SK-N-SH (cell line): ENCODE measurements at regions not wholly inside any gene's neighbourhood (a gene's known extent, or its start where the extent isn't known, plus 50 kb on each side); places are given as distances from the start of the nearest gene placed in this dataset.

ENCODE experiments used
- CTCF ChIA-PET: fragments of 300-600, 350-600 bp; formaldehyde crosslinking; extraction: SDS; loops from one replicate; lab custom pipeline; 2021; lab: Yijun Ruan, JAX
- POLR2A ChIA-PET: fragments of 350-600 bp; sonication (Branson Sonifier 250); formaldehyde crosslinking; extraction: SDS; loops from one replicate; lab custom pipeline; 2020; ENCODE audit warnings: antibody characterized with exemption, inconsistent platforms; lab: Yijun Ruan, JAX
- DNase-seq: peaks from one replicate; pipeline ENCODE4 v3.0.0; 2012
- H2AFZ ChIP-seq: fragments of 200-600 bp; sonication (generic); 2 replicates; pipeline ENCODE4 v1.8.1; 2016; ENCODE audit warnings: antibody characterized with exemption, mild to moderate bottlenecking, low read depth
- H3F3A ChIP-seq: fragments of 200-600 bp; sonication (generic); replicated peaks from 2 replicates; pipeline ENCODE3; 2016; ENCODE audit warnings: antibody characterized with exemption, mild to moderate bottlenecking; ENCODE audit not compliant: insufficient read depth
- H3K27ac ChIP-seq, 2 experiments: fragments of 200-500 bp in 1 of 2; fragments of 200-600 bp in 1 of 2; sonication (Bioruptor generic) in 1 of 2; sonication (generic), shearing (Covaris generic) in 1 of 2; 2 replicates each; pipeline versions ENCODE4 v1.5.1 to v1.6.1; 2014 to 2016; ENCODE audit warnings: low read depth in 2 of 2, inconsistent platforms in 1 of 2, low read length in 1 of 2, mild to moderate bottlenecking in 1 of 2, mixed read lengths in 1 of 2
- H3K27me3 ChIP-seq: fragments of 200-600 bp; sonication (generic), shearing (Covaris generic); 2 replicates; pipeline ENCODE4 v1.6.1; 2016; ENCODE audit warnings: mixed run types; ENCODE audit not compliant: insufficient read depth
- H3K36me3 ChIP-seq, 2 experiments: fragments of 200-500 bp in 1 of 2; fragments of 200-600 bp in 1 of 2; sonication (Bioruptor generic) in 1 of 2; sonication (generic) in 1 of 2; replicated peaks in 1 of 2; 2 replicates each; pipeline versions ENCODE3 to v1.5.1; 2014 to 2016; ENCODE audit warnings: low read length in 1 of 2, mild to moderate bottlenecking in 1 of 2; ENCODE audit not compliant: insufficient read depth in 2 of 2, control insufficient read depth in 1 of 2
- H3K4me1 ChIP-seq, 2 experiments: fragments of 200-500 bp in 1 of 2; fragments of 200-600 bp in 1 of 2; sonication (Bioruptor generic) in 1 of 2; sonication (generic), shearing (Covaris generic) in 1 of 2; 2 replicates each; pipeline versions ENCODE4 v1.5.1 to v1.6.1; 2014 to 2016; ENCODE audit warnings: low read depth in 1 of 2, low read length in 1 of 2, mixed run types in 1 of 2; ENCODE audit not compliant: insufficient read depth in 2 of 2, control insufficient read depth in 1 of 2
- H3K4me2 ChIP-seq: fragments of 200-600 bp; sonication (generic), shearing (Covaris generic); 2 replicates; pipeline ENCODE4 v1.6.1; 2017; ENCODE audit warnings: mixed run types
- H3K4me3 ChIP-seq, 2 experiments: fragments of 200-500 bp in 1 of 2; fragments of 200-600 bp in 1 of 2; sonication (Bioruptor generic) in 1 of 2; sonication (generic), shearing (Covaris generic) in 1 of 2; 2 replicates each; pipeline versions ENCODE4 v1.5.1 to v1.8.1; 2014 to 2016; ENCODE audit warnings: low read depth in 2 of 2, inconsistent platforms in 1 of 2, low read length in 1 of 2, mild to moderate bottlenecking in 1 of 2, mixed read lengths in 1 of 2, moderate library complexity in 1 of 2
- H3K79me2 ChIP-seq: fragments of 200-600 bp; sonication (generic); 2 replicates; pipeline ENCODE4 v1.8.1; 2017; ENCODE audit warnings: mild to moderate bottlenecking; ENCODE audit not compliant: insufficient read depth
- H3K9ac ChIP-seq: fragments of 200-600 bp; sonication (generic); 2 replicates; pipeline ENCODE4 v1.6.1; 2017; ENCODE audit warnings: mixed run types
- H3K9me2 ChIP-seq: fragments of 200-600 bp; sonication (generic); 2 replicates; pipeline ENCODE4 v1.6.1; 2017; ENCODE audit warnings: mixed run types
- H3K9me3 ChIP-seq: fragments of 200-600 bp; sonication (generic); 2 replicates; pipeline ENCODE4 v1.6.1; 2017; ENCODE audit warnings: mixed run types, mild to moderate bottlenecking, moderate library complexity
- H4K20me1 ChIP-seq: fragments of 200-600 bp; sonication (generic); 2 replicates; pipeline ENCODE4 v1.6.1; 2017; ENCODE audit warnings: mild to moderate bottlenecking, mixed run types; ENCODE audit not compliant: insufficient read depth
- ELF1 ChIP-seq: IDR thresholded peaks from 2 replicates; pipeline ENCODE4 v1.4.0; 2012
- FOSL2 ChIP-seq: IDR thresholded peaks from 2 replicates; pipeline ENCODE4 v1.4.0; 2012; ENCODE audit warnings: low read depth, mild to moderate bottlenecking, moderate library complexity, borderline replicate concordance
- FOXM1 ChIP-seq: IDR thresholded peaks from 2 replicates; pipeline ENCODE4 v1.4.0; 2012; ENCODE audit warnings: low read depth, mild to moderate bottlenecking
- GATA2 ChIP-seq: sonication (generic); formaldehyde crosslinking; IDR thresholded peaks from 2 replicates; pipeline ENCODE4 v1.5.0; 2020; ENCODE audit warnings: mild to moderate bottlenecking, missing genetic modification reagents
- JUND ChIP-seq: IDR thresholded peaks from 2 replicates; pipeline ENCODE4 v1.4.0; 2012
- MEF2A ChIP-seq: IDR thresholded peaks from 2 replicates; pipeline ENCODE4 v1.4.0; 2012; ENCODE audit warnings: low read depth, borderline replicate concordance
- MXI1 ChIP-seq: IDR thresholded peaks from 2 replicates; pipeline ENCODE4 v1.6.1; 2012; ENCODE audit warnings: mild to moderate bottlenecking, low read depth, low read length, improper control_type of control experiment
- NFIC ChIP-seq: IDR thresholded peaks from 2 replicates; pipeline ENCODE4 v1.4.0; 2012; ENCODE audit warnings: borderline replicate concordance
- NRF1 ChIP-seq: IDR thresholded peaks from 2 replicates; pipeline ENCODE4 v1.6.1; 2012; ENCODE audit warnings: low read depth, mild to moderate bottlenecking, low read length
- POLR2AphosphoS5 ChIP-seq: IDR thresholded peaks from 2 replicates; pipeline ENCODE4 v1.6.1; 2012; ENCODE audit warnings: low read depth, low read length
- RAD21 ChIP-seq: IDR thresholded peaks from 2 replicates; pipeline ENCODE4 v1.6.1; 2012; ENCODE audit warnings: mild to moderate bottlenecking, low read length
- RFX5 ChIP-seq: IDR thresholded peaks from 2 replicates; pipeline ENCODE4 v1.6.1; 2012; ENCODE audit warnings: mild to moderate bottlenecking, improper control_type of control experiment, low read length
- RXRA ChIP-seq: IDR thresholded peaks from 2 replicates; pipeline ENCODE4 v1.4.0; 2012; ENCODE audit warnings: low read depth, mild to moderate bottlenecking, borderline replicate concordance
- SMC3 ChIP-seq: IDR thresholded peaks from 2 replicates; pipeline ENCODE4 v1.6.1; 2012; ENCODE audit warnings: low read depth, low read length, improper control_type of control experiment
- TAF1 ChIP-seq: IDR thresholded peaks from 2 replicates; pipeline ENCODE4 v1.6.1; 2012; ENCODE audit warnings: low read depth, mild to moderate bottlenecking, low read length, moderate library complexity, borderline replicate concordance
- TCF12 ChIP-seq: IDR thresholded peaks from 2 replicates; pipeline ENCODE4 v1.4.0; 2012
- TEAD4 ChIP-seq: IDR thresholded peaks from 2 replicates; pipeline ENCODE4 v1.4.0; 2012; ENCODE audit warnings: mild to moderate bottlenecking, borderline replicate concordance; ENCODE audit not compliant: insufficient read depth
- YY1 ChIP-seq: IDR thresholded peaks from 2 replicates; pipeline ENCODE4 v1.4.0; 2012; ENCODE audit warnings: low read depth, mild to moderate bottlenecking
- WGBS: methylation state at CpG from one replicate; pipeline ENCODE4 v1.1.6; 2017; ENCODE audit warnings: low lambda C conversion rate; 5-methylcytosine and 5-hydroxymethylcytosine counted together
- TF ChIP-seq, protein P1 (sequence below): IDR thresholded peaks from 2 replicates; pipeline ENCODE4 v1.4.0; 2012; ENCODE audit warnings: low read depth, borderline replicate concordance
- TF ChIP-seq, protein P2 (sequence below): fragments of 150-350 bp; IDR thresholded peaks from 2 replicates; pipeline ENCODE4 v1.6.1; 2016; ENCODE audit warnings: mild to moderate bottlenecking, low read depth, low read length
- TF ChIP-seq, protein P3 (sequence below): IDR thresholded peaks from 2 replicates; pipeline ENCODE4 v1.4.0; 2012; ENCODE audit warnings: low read depth, borderline replicate concordance
- TF ChIP-seq, protein P4 (sequence below): fragments of 200-600 bp; sonication (generic); IDR thresholded peaks from 2 replicates; pipeline ENCODE4 v1.6.1; 2017; ENCODE audit warnings: antibody characterized with exemption, mild to moderate bottlenecking, moderate library complexity
- TF ChIP-seq, protein P5 (sequence below): IDR thresholded peaks from 2 replicates; pipeline ENCODE4 v1.6.1; 2012; ENCODE audit warnings: mild to moderate bottlenecking, low read depth, low read length, moderate library complexity
- TF ChIP-seq, protein P6 (sequence below): IDR thresholded peaks from 2 replicates; pipeline ENCODE4; 2012

DNA sequence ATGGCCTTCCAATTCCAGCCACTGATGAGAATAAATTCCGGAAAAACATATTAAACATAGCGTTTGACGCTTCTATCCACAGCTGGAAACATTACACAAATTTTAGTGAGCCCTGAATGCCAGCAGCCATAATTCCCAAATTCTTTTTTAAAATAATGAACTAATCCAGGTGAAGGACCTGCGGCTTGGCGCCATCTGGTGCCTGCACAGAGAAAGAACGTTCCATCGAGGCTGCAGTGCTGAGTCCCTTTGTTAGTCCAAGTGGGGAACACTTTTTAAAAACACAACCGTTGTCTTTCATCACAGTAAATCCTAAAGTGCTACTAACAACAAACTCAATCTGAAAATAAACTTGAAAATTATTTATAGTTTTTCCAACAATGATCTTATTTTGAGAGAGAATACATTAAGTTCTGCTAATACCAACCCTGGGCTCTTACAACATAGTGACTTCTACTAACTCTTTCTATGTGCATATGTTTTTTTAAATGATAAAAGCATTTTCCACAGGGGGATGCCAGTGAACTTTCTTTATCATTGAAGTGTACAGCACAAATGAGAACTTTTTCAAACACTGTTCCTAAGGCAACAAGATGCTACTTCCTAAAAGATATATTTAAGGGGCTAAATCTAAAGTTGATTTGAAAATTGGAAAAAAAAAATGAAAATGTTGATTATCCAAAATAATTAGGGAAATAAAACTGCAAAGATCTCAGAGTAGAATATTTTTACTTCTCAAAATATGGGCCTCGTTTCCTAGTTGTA is 166.9 kb upstream of the RNF32 start:
- H3K4me2 ChIP-seq, result no peak overlapping the region
- no peak overlapping the region for H3K9ac ChIP-seq
- no peak overlapping the region for H3K27ac ChIP-seq
- H3K4me1 ChIP-seq, result no peaks in the 10 kb centered on the region
- no peak overlapping the region for H2AFZ ChIP-seq
- H3F3A ChIP-seq, result no peaks in the 10 kb centered on the region
- no peak overlapping the region for H3K4me3 ChIP-seq
- ChIA-PET CTCF (interaction anchor here (0.6 to 3.6 kb wide), 32 partner anchors 8 to 676 kb away, joined by 3 to 11 read pairs (median 4); no protein-coding TSS in a partner anchor), POLR2A (no interaction called here)
- H3K9me3 ChIP-seq, result no peaks in the 10 kb centered on the region
- H4K20me1 ChIP-seq, result no peaks in the 10 kb centered on the region
- H3K27me3 ChIP-seq, result peaks cover 3% of the 10 kb centered on the region; the same call in 1 of the 2 replicates
- no peaks in the 10 kb centered on the region for H3K36me3 ChIP-seq
- no peaks in the 10 kb centered on the region for H3K79me2 ChIP-seq
- 10% methylated on average over 9 of the region's 9 CpGs for WGBS
- peak; percentile 76 for DNase-seq
- no peaks in the 10 kb centered on the region for H3K9me2 ChIP-seq
- peak; percentile 78 for TF ChIP-seq RAD21
- TF ChIP-seq TAF1, result no peak
- no peak for TF ChIP-seq TCF12
- TF ChIP-seq, protein P1, sequence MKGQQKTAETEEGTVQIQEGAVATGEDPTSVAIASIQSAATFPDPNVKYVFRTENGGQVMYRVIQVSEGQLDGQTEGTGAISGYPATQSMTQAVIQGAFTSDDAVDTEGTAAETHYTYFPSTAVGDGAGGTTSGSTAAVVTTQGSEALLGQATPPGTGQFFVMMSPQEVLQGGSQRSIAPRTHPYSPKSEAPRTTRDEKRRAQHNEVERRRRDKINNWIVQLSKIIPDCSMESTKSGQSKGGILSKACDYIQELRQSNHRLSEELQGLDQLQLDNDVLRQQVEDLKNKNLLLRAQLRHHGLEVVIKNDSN, result no peak
- no peak for TF ChIP-seq NFIC
- TF ChIP-seq, protein P2, sequence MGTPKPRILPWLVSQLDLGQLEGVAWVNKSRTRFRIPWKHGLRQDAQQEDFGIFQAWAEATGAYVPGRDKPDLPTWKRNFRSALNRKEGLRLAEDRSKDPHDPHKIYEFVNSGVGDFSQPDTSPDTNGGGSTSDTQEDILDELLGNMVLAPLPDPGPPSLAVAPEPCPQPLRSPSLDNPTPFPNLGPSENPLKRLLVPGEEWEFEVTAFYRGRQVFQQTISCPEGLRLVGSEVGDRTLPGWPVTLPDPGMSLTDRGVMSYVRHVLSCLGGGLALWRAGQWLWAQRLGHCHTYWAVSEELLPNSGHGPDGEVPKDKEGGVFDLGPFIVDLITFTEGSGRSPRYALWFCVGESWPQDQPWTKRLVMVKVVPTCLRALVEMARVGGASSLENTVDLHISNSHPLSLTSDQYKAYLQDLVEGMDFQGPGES, result no peak
- TF ChIP-seq POLR2AphosphoS5, result no peak
- TF ChIP-seq JUND, result no peak
- TF ChIP-seq GATA2 (CRISPR knock-in tag), result no peak
- no peak for TF ChIP-seq FOSL2
- TF ChIP-seq TEAD4, result no peak
- TF ChIP-seq YY1, result no peak
- TF ChIP-seq, protein P3, sequence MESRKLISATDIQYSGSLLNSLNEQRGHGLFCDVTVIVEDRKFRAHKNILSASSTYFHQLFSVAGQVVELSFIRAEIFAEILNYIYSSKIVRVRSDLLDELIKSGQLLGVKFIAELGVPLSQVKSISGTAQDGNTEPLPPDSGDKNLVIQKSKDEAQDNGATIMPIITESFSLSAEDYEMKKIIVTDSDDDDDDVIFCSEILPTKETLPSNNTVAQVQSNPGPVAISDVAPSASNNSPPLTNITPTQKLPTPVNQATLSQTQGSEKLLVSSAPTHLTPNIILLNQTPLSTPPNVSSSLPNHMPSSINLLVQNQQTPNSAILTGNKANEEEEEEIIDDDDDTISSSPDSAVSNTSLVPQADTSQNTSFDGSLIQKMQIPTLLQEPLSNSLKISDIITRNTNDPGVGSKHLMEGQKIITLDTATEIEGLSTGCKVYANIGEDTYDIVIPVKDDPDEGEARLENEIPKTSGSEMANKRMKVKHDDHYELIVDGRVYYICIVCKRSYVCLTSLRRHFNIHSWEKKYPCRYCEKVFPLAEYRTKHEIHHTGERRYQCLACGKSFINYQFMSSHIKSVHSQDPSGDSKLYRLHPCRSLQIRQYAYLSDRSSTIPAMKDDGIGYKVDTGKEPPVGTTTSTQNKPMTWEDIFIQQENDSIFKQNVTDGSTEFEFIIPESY, result no peak
- TF ChIP-seq, protein P4, sequence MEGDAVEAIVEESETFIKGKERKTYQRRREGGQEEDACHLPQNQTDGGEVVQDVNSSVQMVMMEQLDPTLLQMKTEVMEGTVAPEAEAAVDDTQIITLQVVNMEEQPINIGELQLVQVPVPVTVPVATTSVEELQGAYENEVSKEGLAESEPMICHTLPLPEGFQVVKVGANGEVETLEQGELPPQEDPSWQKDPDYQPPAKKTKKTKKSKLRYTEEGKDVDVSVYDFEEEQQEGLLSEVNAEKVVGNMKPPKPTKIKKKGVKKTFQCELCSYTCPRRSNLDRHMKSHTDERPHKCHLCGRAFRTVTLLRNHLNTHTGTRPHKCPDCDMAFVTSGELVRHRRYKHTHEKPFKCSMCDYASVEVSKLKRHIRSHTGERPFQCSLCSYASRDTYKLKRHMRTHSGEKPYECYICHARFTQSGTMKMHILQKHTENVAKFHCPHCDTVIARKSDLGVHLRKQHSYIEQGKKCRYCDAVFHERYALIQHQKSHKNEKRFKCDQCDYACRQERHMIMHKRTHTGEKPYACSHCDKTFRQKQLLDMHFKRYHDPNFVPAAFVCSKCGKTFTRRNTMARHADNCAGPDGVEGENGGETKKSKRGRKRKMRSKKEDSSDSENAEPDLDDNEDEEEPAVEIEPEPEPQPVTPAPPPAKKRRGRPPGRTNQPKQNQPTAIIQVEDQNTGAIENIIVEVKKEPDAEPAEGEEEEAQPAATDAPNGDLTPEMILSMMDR, result peak; percentile 91
- TF ChIP-seq RFX5, result no peak
- TF ChIP-seq, protein P5, sequence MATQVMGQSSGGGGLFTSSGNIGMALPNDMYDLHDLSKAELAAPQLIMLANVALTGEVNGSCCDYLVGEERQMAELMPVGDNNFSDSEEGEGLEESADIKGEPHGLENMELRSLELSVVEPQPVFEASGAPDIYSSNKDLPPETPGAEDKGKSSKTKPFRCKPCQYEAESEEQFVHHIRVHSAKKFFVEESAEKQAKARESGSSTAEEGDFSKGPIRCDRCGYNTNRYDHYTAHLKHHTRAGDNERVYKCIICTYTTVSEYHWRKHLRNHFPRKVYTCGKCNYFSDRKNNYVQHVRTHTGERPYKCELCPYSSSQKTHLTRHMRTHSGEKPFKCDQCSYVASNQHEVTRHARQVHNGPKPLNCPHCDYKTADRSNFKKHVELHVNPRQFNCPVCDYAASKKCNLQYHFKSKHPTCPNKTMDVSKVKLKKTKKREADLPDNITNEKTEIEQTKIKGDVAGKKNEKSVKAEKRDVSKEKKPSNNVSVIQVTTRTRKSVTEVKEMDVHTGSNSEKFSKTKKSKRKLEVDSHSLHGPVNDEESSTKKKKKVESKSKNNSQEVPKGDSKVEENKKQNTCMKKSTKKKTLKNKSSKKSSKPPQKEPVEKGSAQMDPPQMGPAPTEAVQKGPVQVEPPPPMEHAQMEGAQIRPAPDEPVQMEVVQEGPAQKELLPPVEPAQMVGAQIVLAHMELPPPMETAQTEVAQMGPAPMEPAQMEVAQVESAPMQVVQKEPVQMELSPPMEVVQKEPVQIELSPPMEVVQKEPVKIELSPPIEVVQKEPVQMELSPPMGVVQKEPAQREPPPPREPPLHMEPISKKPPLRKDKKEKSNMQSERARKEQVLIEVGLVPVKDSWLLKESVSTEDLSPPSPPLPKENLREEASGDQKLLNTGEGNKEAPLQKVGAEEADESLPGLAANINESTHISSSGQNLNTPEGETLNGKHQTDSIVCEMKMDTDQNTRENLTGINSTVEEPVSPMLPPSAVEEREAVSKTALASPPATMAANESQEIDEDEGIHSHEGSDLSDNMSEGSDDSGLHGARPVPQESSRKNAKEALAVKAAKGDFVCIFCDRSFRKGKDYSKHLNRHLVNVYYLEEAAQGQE, result no peak
- TF ChIP-seq NRF1, result no peak
- TF ChIP-seq MXI1, result no peak
- TF ChIP-seq FOXM1, result no peak
- TF ChIP-seq SMC3, result peak; percentile 87
- TF ChIP-seq RXRA, result no peak
- TF ChIP-seq MEF2A, result no peak
- TF ChIP-seq, protein P6, sequence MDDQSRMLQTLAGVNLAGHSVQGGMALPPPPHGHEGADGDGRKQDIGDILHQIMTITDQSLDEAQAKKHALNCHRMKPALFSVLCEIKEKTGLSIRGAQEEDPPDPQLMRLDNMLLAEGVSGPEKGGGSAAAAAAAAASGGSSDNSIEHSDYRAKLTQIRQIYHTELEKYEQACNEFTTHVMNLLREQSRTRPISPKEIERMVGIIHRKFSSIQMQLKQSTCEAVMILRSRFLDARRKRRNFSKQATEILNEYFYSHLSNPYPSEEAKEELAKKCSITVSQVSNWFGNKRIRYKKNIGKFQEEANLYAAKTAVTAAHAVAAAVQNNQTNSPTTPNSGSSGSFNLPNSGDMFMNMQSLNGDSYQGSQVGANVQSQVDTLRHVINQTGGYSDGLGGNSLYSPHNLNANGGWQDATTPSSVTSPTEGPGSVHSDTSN, result no peak
- no peak for TF ChIP-seq ELF1
